Prostate gland (tissue), 2 donors: ENCODE measurements at regions not wholly inside any gene's neighbourhood (a gene's known extent, or its start where the extent isn't known, plus 50 kb on each side); places are given as distances from the start of the nearest gene placed in this dataset.

Experiments
- POLR2AphosphoS5 ChIP-seq: sonication (generic); formaldehyde crosslinking; IDR thresholded peaks from one replicate; pipeline ENCODE4 v1.6.1; 2017; ENCODE audit warnings: antibody characterized with exemption
- TF ChIP-seq, protein P1 (sequence below), 4 experiments: fragments of 200-600 bp in 2 of 4; fragments of 450-650 bp in 2 of 4; sonication (generic) in 2 of 4; IDR thresholded peaks; 1 replicate in 3 of 4; 2 replicates in 1 of 4; pipeline ENCODE4 v1.5.1; 2016 to 2019; ENCODE audit warnings: antibody characterized with exemption in 4 of 4, mild to moderate bottlenecking in 2 of 4, moderate library complexity in 2 of 4

- TF ChIP-seq, protein P1, sequence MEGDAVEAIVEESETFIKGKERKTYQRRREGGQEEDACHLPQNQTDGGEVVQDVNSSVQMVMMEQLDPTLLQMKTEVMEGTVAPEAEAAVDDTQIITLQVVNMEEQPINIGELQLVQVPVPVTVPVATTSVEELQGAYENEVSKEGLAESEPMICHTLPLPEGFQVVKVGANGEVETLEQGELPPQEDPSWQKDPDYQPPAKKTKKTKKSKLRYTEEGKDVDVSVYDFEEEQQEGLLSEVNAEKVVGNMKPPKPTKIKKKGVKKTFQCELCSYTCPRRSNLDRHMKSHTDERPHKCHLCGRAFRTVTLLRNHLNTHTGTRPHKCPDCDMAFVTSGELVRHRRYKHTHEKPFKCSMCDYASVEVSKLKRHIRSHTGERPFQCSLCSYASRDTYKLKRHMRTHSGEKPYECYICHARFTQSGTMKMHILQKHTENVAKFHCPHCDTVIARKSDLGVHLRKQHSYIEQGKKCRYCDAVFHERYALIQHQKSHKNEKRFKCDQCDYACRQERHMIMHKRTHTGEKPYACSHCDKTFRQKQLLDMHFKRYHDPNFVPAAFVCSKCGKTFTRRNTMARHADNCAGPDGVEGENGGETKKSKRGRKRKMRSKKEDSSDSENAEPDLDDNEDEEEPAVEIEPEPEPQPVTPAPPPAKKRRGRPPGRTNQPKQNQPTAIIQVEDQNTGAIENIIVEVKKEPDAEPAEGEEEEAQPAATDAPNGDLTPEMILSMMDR (IDR thresholded peaks at IDR 0.05), result no peak
- no peak for TF ChIP-seq POLR2AphosphoS5
These were observed 153.5 kb downstream of the LSM5 start for GRCh38 chr7:32336726-32337125.
